ENCODE measurements at regions not wholly inside any gene's neighbourhood (a gene's known extent, or its start where the extent isn't known, plus 50 kb on each side); places are given as distances from the start of the nearest gene placed in this dataset.
"Not testable (repeated sequence)": the region's sequence is repeated elsewhere in the genome, so short reads cannot be mapped to it uniquely, and the experiment has no call there.

DNA sequence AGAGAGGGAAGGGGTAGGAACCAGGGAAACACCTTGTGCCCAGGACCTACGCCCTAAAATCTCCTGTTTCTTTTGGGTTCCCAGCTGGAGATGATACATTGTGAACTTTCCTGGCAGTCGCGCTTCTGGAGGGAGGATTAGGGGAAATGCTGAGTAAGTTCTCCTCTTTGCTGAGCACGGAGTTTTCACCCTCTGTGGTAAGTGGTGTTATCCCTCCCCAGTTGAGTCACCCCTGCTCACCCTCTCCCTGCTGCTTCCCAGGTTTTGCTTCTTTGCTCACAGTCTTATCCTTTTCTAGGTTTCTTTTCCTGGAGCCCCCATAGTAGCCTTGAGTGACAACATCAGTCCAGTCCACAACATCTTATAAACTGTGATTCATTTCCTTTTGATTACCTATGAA is 789.1 kb downstream of the TMEM121 start:
- FAIRE-seq (no peak), DNase-seq (ENCODE audit: insufficient read length, low spot score) (no peak)
- TF ChIP-seq, protein P1, sequence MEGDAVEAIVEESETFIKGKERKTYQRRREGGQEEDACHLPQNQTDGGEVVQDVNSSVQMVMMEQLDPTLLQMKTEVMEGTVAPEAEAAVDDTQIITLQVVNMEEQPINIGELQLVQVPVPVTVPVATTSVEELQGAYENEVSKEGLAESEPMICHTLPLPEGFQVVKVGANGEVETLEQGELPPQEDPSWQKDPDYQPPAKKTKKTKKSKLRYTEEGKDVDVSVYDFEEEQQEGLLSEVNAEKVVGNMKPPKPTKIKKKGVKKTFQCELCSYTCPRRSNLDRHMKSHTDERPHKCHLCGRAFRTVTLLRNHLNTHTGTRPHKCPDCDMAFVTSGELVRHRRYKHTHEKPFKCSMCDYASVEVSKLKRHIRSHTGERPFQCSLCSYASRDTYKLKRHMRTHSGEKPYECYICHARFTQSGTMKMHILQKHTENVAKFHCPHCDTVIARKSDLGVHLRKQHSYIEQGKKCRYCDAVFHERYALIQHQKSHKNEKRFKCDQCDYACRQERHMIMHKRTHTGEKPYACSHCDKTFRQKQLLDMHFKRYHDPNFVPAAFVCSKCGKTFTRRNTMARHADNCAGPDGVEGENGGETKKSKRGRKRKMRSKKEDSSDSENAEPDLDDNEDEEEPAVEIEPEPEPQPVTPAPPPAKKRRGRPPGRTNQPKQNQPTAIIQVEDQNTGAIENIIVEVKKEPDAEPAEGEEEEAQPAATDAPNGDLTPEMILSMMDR (IDR thresholded peaks at IDR 0.05; ENCODE audit: insufficient read depth, missing control alignments): no peak

DNA sequence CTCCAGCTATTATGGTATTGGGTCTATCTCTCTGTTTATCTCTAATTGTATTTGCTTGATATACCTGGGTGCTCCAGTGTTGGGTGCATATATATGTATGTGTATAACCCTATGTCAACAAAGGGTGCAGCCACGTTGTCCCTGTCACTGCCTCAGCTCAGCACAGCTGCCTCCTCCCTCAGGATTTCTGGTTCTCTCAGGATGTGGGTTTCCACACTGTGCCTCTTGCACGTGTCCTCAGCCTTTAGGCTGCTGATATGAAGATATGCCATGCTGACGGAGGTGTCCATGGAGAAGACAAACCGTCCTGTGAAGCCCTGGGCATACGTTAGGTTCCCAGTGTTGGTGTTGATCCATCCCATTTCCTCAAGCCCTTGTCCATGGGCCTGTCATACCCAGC is 791.2 kb downstream of the TMEM121 start:
- no peak for DNase-seq (ENCODE audit: insufficient read length, low spot score)
- FAIRE-seq: no peak
- TF ChIP-seq, protein P1 (IDR thresholded peaks at IDR 0.05; ENCODE audit: insufficient read depth, missing control alignments): no peak

- TF ChIP-seq, protein P1 (IDR thresholded peaks at IDR 0.05; ENCODE audit: insufficient read depth, missing control alignments): no peak
- DNase-seq (ENCODE audit: insufficient read length, low spot score) (no peak), FAIRE-seq (no peak)
Observed at GRCh38 chr14:106318700-106319099, 792.3 kb downstream of the TMEM121 start.

- FAIRE-seq: not testable (repeated sequence)
Observed at GRCh38 chr14:106323970-106324369, 797.6 kb downstream of the TMEM121 start.

DNA sequence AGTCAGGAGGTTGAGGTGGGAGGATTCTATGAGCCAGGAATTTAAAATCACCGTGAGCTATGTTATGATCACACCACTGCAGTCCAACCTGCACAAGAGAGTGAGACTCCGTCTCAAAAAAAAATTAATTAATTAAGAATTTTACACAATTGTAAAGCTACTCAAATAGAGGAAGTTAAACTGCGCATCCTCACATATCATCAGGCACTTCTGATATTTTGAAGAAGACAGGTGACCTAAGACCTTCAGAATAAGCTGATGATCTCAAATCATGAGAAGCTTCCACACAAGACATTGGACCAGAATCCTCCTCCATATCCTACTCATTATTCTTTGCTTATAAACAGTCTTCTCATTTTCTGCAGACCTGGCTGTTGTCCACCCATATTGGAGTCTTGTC is 800.9 kb downstream of the TMEM121 start:
- TF ChIP-seq, protein P1 (IDR thresholded peaks at IDR 0.05; ENCODE audit: insufficient read depth, missing control alignments): no peak
- no peak for FAIRE-seq

More at GRCh38 chr14:106323970-106324369, 797.6 kb downstream of the TMEM121 start:
- not testable (repeated sequence) for DNase-seq (ENCODE audit: insufficient read length, low spot score)

GRCh38 chr14:106327702-106328353 is 801.4 kb downstream of the TMEM121 start:
- not testable (repeated sequence) for FAIRE-seq; DNase-seq (ENCODE audit: insufficient read length, low spot score)

More for the DNA sequence above, 800.9 kb downstream of the TMEM121 start:
- DNase-seq (ENCODE audit: insufficient read length, low spot score): no peak

- FAIRE-seq: not testable (repeated sequence)
Observed at GRCh38 chr14:106329243-106329642, 802.9 kb downstream of the TMEM121 start.

DNA sequence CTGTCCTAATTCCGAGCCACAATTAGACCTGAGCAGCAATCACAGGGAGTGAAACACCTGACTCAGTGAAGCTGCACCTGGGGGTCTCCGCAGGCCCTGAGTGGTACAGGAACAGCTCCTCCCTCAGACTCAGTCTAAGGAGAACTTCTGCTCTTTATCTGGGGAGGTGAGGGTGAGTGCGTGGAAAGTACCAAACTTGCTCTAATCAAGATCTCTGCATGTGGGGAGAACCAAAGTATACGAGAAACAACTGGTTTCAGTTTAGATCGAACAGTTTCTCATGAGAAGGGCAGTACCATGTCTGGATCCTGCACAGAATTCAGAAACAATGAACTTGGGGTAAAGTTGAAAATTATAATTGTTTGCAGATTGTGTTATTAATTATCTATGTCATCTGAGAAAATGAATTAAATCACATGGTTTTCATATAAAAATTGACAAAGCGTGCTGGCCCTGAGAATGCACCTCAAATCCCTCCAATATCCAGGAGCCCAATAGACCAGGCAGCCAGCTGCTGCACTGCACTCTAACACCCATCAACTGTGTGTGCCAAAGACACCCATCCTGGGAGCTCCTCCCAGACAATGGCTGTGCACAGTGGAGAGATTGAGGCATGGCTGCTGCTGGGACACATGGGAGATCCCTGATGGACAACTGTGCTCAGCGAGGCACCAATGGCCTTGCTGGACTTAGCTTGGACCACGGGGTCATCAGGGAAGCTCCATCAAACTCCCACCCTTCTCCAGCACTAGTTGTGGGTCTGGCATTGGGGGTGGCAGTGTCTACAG is 803.8 kb downstream of the TMEM121 start:
- FAIRE-seq: not testable (repeated sequence)

More at GRCh38 chr14:106329243-106329642, 802.9 kb downstream of the TMEM121 start:
- not testable (repeated sequence) for DNase-seq (ENCODE audit: insufficient read length, low spot score)

DNA sequence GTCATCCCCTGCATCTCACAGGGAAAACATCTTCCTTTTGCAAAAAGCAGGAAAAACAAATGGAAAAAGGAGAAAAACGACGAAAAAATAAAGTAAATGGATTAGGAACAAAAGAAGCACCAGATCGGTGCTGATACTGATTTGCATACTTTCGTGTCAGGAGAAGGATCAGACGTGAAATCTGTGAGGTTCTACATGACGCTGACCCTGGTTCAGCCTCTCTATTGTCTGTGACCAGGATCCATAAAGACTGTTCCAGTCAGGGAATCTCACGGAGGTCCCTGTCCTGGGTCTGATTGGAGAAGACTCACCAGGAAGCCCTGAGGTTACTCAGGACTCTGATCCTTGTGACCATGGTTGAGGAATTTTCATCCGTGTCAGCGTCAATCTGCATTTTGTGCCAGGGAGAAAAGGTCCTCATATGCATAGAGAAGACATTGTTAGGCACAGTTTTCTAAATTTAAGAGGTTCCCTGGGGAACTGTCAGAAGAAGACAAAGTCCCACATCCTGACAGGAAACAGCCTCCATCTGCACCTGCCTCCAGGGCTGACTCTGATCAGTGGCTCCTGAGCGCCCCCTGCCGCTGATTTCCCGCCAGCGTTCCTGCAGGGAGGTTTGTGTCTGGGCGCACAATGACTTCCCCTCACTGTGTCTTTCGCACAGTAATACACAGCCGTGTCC is 808.2 kb downstream of the TMEM121 start:
- DNase-seq (ENCODE audit: insufficient read length, low spot score); FAIRE-seq: not testable (repeated sequence)

More for the DNA sequence above, 803.8 kb downstream of the TMEM121 start:
- not testable (repeated sequence) for DNase-seq (ENCODE audit: insufficient read length, low spot score)

GRCh38 chr14:106335110-106335429 is 808.7 kb downstream of the TMEM121 start:
- FAIRE-seq; DNase-seq (ENCODE audit: insufficient read length, low spot score): not testable (repeated sequence)

GRCh38 chr14:106338775-106339174 is 812.4 kb downstream of the TMEM121 start:
- not testable (repeated sequence) for FAIRE-seq; DNase-seq (ENCODE audit: insufficient read length, low spot score)

- DNase-seq (ENCODE audit: insufficient read length, low spot score); FAIRE-seq: not testable (repeated sequence)
Observed at GRCh38 chr14:106340658-106341057, 814.3 kb downstream of the TMEM121 start.

GRCh38 chr14:106341161-106341560 is 814.8 kb downstream of the TMEM121 start:
- not testable (repeated sequence) for DNase-seq (ENCODE audit: insufficient read length, low spot score); FAIRE-seq
